Lower leg skin (tissue), 3 donors: ENCODE measurements at regions not wholly inside any gene's neighbourhood (a gene's known extent, or its start where the extent isn't known, plus 50 kb on each side); places are given as distances from the start of the nearest gene placed in this dataset.

Source experiments
- CTCF ChIP-seq, 3 donors: fragments of 450-650 bp; IDR thresholded peaks; one replicate each; pipeline ENCODE4 v1.5.1; 2016; ENCODE audit warnings: antibody characterized with exemption in 3 of 3, mild to moderate bottlenecking in 3 of 3, moderate library complexity in 2 of 3
- POLR2A ChIP-seq, 2 donors: fragments of 450-650 bp; IDR thresholded peaks; one replicate each; pipeline ENCODE4 v1.6.1; 2016 to 2017; ENCODE audit warnings: antibody characterized with exemption in 2 of 2, mild to moderate bottlenecking in 1 of 2, moderate library complexity in 1 of 2

GRCh38 chr11:127795326-127795725 lies 792.0 kb downstream of the ETS1 start:
- TF ChIP-seq CTCF (IDR thresholded peaks at IDR 0.05): no peak
- TF ChIP-seq POLR2A (IDR thresholded peaks at IDR 0.05): no peak
